GM12878 (cell line): ENCODE measurements at regions not wholly inside any gene's neighbourhood (a gene's known extent, or its start where the extent isn't known, plus 50 kb on each side); places are given as distances from the start of the nearest gene placed in this dataset.

Experiments used
- ATAC-seq: fragments of 200-7000 bp; cut with Tn5 transposase; 3 replicates; pipeline ENCODE4 v1.9.1; 2020; ENCODE audit warnings: mild to moderate bottlenecking, moderate library complexity
- BruUV-seq: library from RNA; stranded (reverse); fragments of 400-500 nt; replicated peaks from 2 replicates; lab custom pipeline; 2021; lab: Mats Ljungman, UMichigan
- CTCF ChIA-PET: fragments of 300-600 bp; sonication (Branson Sonifier 250); formaldehyde crosslinking; extraction: SDS; loops from one replicate; lab custom pipeline; 2021; ENCODE audit warnings: inconsistent platforms; lab: Yijun Ruan, JAX
- POLR2A ChIA-PET: fragments of 350-600 bp; formaldehyde crosslinking; extraction: SDS; loops from one replicate; lab custom pipeline; 2021; ENCODE audit warnings: inconsistent platforms; lab: Charles Lee
- RAD21 ChIA-PET: fragments of 300-600 bp; sonication (Branson Sonifier 250); formaldehyde crosslinking; loops from one replicate; lab custom pipeline; 2023; ENCODE audit warnings: antibody characterized with exemption; ENCODE audit not compliant: unreplicated experiment; lab: Charles Lee
- SMC1A ChIA-PET: fragments of 300-600 bp; sonication (Branson Sonifier 250); formaldehyde crosslinking; loops from one replicate; lab custom pipeline; 2023; ENCODE audit not compliant: unreplicated experiment, uncharacterized antibody; lab: Charles Lee
- DNase-seq: peaks from one replicate; pipeline ENCODE4 v3.0.0-alpha.2; 2011; ENCODE audit warnings: low read depth, low spot score
- FAIRE-seq: peaks from 3 replicates; lab custom pipeline; 2011; peaks lifted over from hg19 to GRCh38; lab: Jason Lieb, UNC
- H2AFZ ChIP-seq: 2 replicates; pipeline ENCODE4 v1.6.0; 2011; ENCODE audit warnings: low read depth, low read length, control low read depth; ENCODE audit not compliant: control insufficient read depth
- H3K27ac ChIP-seq: 2 replicates; pipeline ENCODE4 v1.5.1; 2011; ENCODE audit warnings: control low read depth; ENCODE audit not compliant: control insufficient read depth, insufficient read depth
- H3K27me3 ChIP-seq, 2 experiments: replicated peaks in 1 of 2; 2 replicates each; pipeline versions ENCODE4 v1.6.0 to v1.6.1; 2011; ENCODE audit warnings: low read length in 1 of 2; ENCODE audit not compliant: control insufficient read depth in 2 of 2, insufficient read depth in 2 of 2
- H3K36me3 ChIP-seq, 2 experiments: 2 replicates each; pipeline ENCODE4 v1.5.1; 2011; ENCODE audit warnings: low read length in 1 of 2; ENCODE audit not compliant: control insufficient read depth in 2 of 2, insufficient read depth in 2 of 2
- H3K4me1 ChIP-seq: 2 replicates; pipeline ENCODE4 v1.6.1; 2011; ENCODE audit warnings: mild to moderate bottlenecking, low read length, moderate library complexity, mixed read lengths; ENCODE audit not compliant: control insufficient read depth, insufficient read depth
- H3K4me2 ChIP-seq: 2 replicates; pipeline ENCODE4 v1.6.0; 2011; ENCODE audit warnings: control low read depth; ENCODE audit not compliant: control insufficient read depth, insufficient read depth
- H3K4me3 ChIP-seq: fragments of 200-600 bp; sonication (generic); 2 replicates; pipeline ENCODE4 v1.5.1; 2016
- H3K79me2 ChIP-seq: 2 replicates; pipeline ENCODE4 v1.6.0; 2011; ENCODE audit warnings: low read length; ENCODE audit not compliant: control insufficient read depth, insufficient read depth
- H3K9ac ChIP-seq: 2 replicates; pipeline ENCODE4 v1.8.0; 2011; ENCODE audit warnings: low read length, control low read depth, mixed read lengths; ENCODE audit not compliant: control insufficient read depth, insufficient read depth
- H3K9me3 ChIP-seq: replicated peaks from 3 replicates; pipeline ENCODE4 v1.5.1; 2011; ENCODE audit warnings: mild to moderate bottlenecking, low read length; ENCODE audit not compliant: control insufficient read depth, insufficient read depth
- H4K20me1 ChIP-seq: 2 replicates; pipeline ENCODE4 v1.6.0; 2011; ENCODE audit not compliant: control insufficient read depth, insufficient read depth
- E2F4 ChIP-seq: IDR thresholded peaks from 2 replicates; pipeline ENCODE4 v1.6.1; 2012; ENCODE audit warnings: low read depth, low read length, improper control_type of control experiment
- RAD21 ChIP-seq: IDR thresholded peaks from 2 replicates; pipeline ENCODE4 v1.6.1; 2011; ENCODE audit warnings: mild to moderate bottlenecking, low read depth, low read length, moderate library complexity; ENCODE audit not compliant: insufficient read depth
- SMC3 ChIP-seq: IDR thresholded peaks from 2 replicates; pipeline ENCODE4 v1.6.1; 2011; ENCODE audit warnings: low read length, improper control_type of control experiment, borderline replicate concordance
- YY1 ChIP-seq: IDR thresholded peaks from 2 replicates; pipeline ENCODE4 v1.6.1; 2011; ENCODE audit warnings: low read depth, mild to moderate bottlenecking, low read length
- ZNF622 ChIP-seq: fragments of 450-650 bp; IDR thresholded peaks from 2 replicates; pipeline ENCODE4 v1.6.1; 2017; ENCODE audit warnings: mild to moderate bottlenecking, inconsistent platforms
- WGBS: methylation state at CpG from one replicate; pipeline ENCODE4 v1.1.6; 2016; ENCODE audit warnings: low lambda C conversion rate; ENCODE audit not compliant: insufficient replicate concordance, insufficient coverage; ENCODE audit errors: missing lambda C conversion rate; 5-methylcytosine and 5-hydroxymethylcytosine counted together
- in situ Hi-C: fragments of 300-500 bp; cut with MboI; formaldehyde crosslinking; loops from 9 replicates; pipeline ENCODE4 v1.14.3; 2018; ENCODE audit warnings: mixed read lengths
- intact Hi-C: fragments of 100-400 bp; cut with micrococcal nuclease; formaldehyde crosslinking; loops from one replicate; pipeline ENCODE4 v1.14.2; 2022; ENCODE audit not compliant: unreplicated experiment
- TF ChIP-seq, protein P1 (sequence below), 3 experiments: IDR thresholded peaks in 2 of 3; conservative IDR thresholded peaks in 1 of 3; 2 replicates each; pipeline ENCODE4 v1.5.1; 2011; ENCODE audit warnings: low read depth in 3 of 3, low read length in 3 of 3, mild to moderate bottlenecking in 3 of 3, control low read depth in 2 of 3, moderate library complexity in 2 of 3, inconsistent platforms in 1 of 3, mixed read lengths in 1 of 3; ENCODE audit not compliant: control insufficient read depth in 2 of 3, insufficient read depth in 1 of 3; ENCODE audit errors: extremely low read depth in 1 of 3

DNA sequence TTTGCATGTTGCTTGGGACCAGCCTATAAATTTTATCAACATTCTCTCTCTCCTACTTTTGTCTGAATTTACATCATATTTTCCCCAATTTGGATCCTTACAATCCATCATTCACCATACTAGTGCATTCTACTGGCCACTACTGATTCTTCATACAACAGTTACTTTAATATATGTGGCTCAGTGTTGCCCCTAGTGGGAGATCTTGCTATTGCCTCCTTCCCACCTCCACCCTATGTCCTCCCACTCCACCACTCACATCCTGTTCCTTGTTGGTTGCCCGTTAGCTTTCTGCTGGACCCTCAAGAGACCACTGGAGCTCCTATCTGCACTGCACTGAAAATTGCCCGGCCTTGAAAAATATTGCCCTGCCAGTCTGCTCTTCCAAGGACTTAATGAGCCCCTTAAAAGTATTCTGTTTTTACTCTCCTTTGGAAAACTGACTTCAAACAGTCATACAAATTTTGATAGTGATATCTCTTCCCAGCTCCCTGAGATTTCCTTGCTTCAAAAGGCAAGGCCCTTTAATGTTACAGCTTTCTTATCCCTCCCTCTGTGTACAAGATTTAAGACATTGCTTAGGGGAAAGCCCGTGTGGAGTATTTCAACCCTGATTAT is 243.2 kb upstream of the TMEM229A start:
- no peak overlapping the region for H3K4me3 ChIP-seq
- H2AFZ ChIP-seq, result no peak overlapping the region
- in situ Hi-C loops (no loop called here), intact Hi-C loops (loop anchor here (2.0 to 5.0 kb wide), 2 partner anchors 104 to 121 kb away; no protein-coding TSS in a partner anchor)
- H3K27me3 ChIP-seq, result no peaks in the 10 kb centered on the region
- H3K9me3 ChIP-seq, result no peaks in the 10 kb centered on the region; the same call in 2 of the 3 replicates
- 25% methylated on average over 3 of the region's 3 CpGs for WGBS
- H3K9ac ChIP-seq, result no peak overlapping the region
- peak; percentile 7 for FAIRE-seq
- peak; percentile 45; the same call in 1 of the 2 replicates for TF ChIP-seq SMC3
- no peak for TF ChIP-seq ZNF622
- TF ChIP-seq E2F4, result no peak
- TF ChIP-seq RAD21, result peak; percentile 58
- no peak for TF ChIP-seq YY1
- TF ChIP-seq, protein P1, sequence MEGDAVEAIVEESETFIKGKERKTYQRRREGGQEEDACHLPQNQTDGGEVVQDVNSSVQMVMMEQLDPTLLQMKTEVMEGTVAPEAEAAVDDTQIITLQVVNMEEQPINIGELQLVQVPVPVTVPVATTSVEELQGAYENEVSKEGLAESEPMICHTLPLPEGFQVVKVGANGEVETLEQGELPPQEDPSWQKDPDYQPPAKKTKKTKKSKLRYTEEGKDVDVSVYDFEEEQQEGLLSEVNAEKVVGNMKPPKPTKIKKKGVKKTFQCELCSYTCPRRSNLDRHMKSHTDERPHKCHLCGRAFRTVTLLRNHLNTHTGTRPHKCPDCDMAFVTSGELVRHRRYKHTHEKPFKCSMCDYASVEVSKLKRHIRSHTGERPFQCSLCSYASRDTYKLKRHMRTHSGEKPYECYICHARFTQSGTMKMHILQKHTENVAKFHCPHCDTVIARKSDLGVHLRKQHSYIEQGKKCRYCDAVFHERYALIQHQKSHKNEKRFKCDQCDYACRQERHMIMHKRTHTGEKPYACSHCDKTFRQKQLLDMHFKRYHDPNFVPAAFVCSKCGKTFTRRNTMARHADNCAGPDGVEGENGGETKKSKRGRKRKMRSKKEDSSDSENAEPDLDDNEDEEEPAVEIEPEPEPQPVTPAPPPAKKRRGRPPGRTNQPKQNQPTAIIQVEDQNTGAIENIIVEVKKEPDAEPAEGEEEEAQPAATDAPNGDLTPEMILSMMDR (IDR thresholded peaks at IDR 0.05 in 2 of 3, conservative IDR thresholded peaks at IDR 0.05 in 1 of 3; ENCODE audit: control insufficient read depth in 2 of 3, extremely low read depth in 1 of 3, insufficient read depth in 1 of 3, low read depth in 3 of 3, low read length in 3 of 3), result peak; percentile 58 to 77 (median 68)
- no peak overlapping the region for H3K4me2 ChIP-seq
- ChIA-PET CTCF (interaction anchor here (0.8 to 3.5 kb wide), 16 partner anchors 10 to 505 kb away, joined by 3 to 20 read pairs (median 5); no protein-coding TSS in a partner anchor), SMC1A (interaction anchor here (0.6 to 2.0 kb wide), 11 partner anchors 10 to 175 kb away, joined by 3 to 9 read pairs (median 5); no protein-coding TSS in a partner anchor), POLR2A (interaction anchor here (0.7 to 1.5 kb wide), 3 partner anchors 10 to 266 kb away, joined by 3 read pairs; no protein-coding TSS in a partner anchor), RAD21 (interaction anchor here (0.7 to 1.7 kb wide), 12 partner anchors 8 to 509 kb away, joined by 3 to 6 read pairs (median 3); no protein-coding TSS in a partner anchor)
- BruUV-seq, result no TSS peak
- H3K4me1 ChIP-seq, result no peaks in the 10 kb centered on the region
- no peak for DNase-seq
- no peaks in the 10 kb centered on the region for H3K79me2 ChIP-seq
- no peaks in the 10 kb centered on the region for H3K36me3 ChIP-seq
- no peaks in the 10 kb centered on the region for H4K20me1 ChIP-seq
- ATAC-seq, result peak; percentile 99
- H3K27ac ChIP-seq, result no peak overlapping the region
